ENCODE measurements at regions not wholly inside any gene's neighbourhood (a gene's known extent, or its start where the extent isn't known, plus 50 kb on each side); places are given as distances from the start of the nearest gene placed in this dataset.
"Not testable (repeated sequence)": the region's sequence is repeated elsewhere in the genome, so short reads cannot be mapped to it uniquely, and the experiment has no call there.

DNA sequence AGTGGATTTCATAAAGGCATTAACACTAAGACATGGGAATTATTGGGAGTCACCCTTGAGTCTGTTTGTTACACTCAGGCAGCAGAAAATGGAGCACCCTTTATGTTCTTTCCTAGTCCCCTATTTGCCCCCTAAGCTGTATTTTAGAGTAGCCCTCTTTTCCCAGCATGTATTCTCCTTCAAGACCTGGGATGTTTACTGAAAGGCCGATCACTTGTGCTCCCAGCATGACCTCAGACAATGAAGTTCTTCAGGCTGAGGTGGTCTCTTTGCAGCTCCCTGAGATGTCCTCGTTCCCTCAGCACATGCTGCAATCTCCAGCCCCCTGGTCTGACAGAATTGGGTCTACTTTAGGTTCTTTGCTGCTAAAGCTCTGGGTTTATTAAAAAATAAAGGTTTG lies 169.7 kb downstream of the YTHDC2 start:
- H3K4me3 ChIP-seq (ENCODE audit: low read length) = no peak overlapping the region
- no peaks in the 10 kb centered on the region for H3K36me3 ChIP-seq (ENCODE audit: control insufficient read depth, insufficient read depth, low read length, severe bottlenecking)
- peaks cover 7% of the 10 kb centered on the region for H3K27me3 ChIP-seq (replicated peaks; ENCODE audit: control insufficient read depth, insufficient read depth, low read length)
- DNase-seq (ENCODE audit: low read depth) = no peak
- H3K9me3 ChIP-seq (ENCODE audit: control insufficient read depth, low read length) = no peaks in the 10 kb centered on the region
- no peaks in the 10 kb centered on the region for H3K4me1 ChIP-seq (ENCODE audit: control insufficient read depth, insufficient read depth, low read length)
- no peak overlapping the region for H3K9ac ChIP-seq (ENCODE audit: low read length)

- no peak overlapping the region for H3K4me3 ChIP-seq (ENCODE audit: low read length)
- H3K36me3 ChIP-seq (ENCODE audit: control insufficient read depth, insufficient read depth, low read length, severe bottlenecking) = no peaks in the 10 kb centered on the region
- no peaks in the 10 kb centered on the region for H3K4me1 ChIP-seq (ENCODE audit: control insufficient read depth, insufficient read depth, low read length)
- peaks cover 7% of the 10 kb centered on the region for H3K27me3 ChIP-seq (replicated peaks; ENCODE audit: control insufficient read depth, insufficient read depth, low read length)
- no peaks in the 10 kb centered on the region for H3K9me3 ChIP-seq (ENCODE audit: control insufficient read depth, low read length)
- H3K9ac ChIP-seq (ENCODE audit: low read length) = no peak overlapping the region
- no peak for DNase-seq (ENCODE audit: low read depth)
Observed at GRCh38 chr5:113686599-113686998, 173.1 kb downstream of the YTHDC2 start.

DNA sequence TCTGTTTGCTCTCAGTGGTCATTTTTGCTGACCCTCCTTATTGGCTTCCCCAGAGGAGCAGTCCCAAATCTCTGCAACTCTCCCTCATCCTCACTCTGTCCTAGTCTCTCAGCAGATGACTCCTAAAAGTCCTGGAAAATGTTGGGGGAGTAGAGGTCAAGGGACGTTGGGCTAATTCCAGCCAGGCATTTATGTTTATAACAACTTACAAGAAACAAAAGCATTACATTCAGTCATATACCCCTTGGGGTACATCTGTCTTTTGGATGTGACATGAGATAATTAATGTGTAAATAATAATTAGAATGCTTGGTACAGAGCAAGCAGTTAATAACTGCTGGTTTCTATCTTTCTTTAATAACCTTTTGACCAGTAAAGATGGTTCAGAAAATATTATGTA lies 176.2 kb downstream of the YTHDC2 start:
- DNase-seq (ENCODE audit: low read depth) = no peak
- Histone ChIP-seq H3K4me3 (ENCODE audit: low read length) (no peak overlapping the region), H3K36me3 (ENCODE audit: control insufficient read depth, insufficient read depth, low read length, severe bottlenecking) (no peaks in the 10 kb centered on the region), H3K27me3 (replicated peaks; ENCODE audit: control insufficient read depth, insufficient read depth, low read length) (peaks cover 11% of the 10 kb centered on the region), H3K9me3 (ENCODE audit: control insufficient read depth, low read length) (no peaks in the 10 kb centered on the region), H3K9ac (ENCODE audit: low read length) (no peak overlapping the region), H3K4me1 (ENCODE audit: control insufficient read depth, insufficient read depth, low read length) (peaks cover 4% of the 10 kb centered on the region)

DNA sequence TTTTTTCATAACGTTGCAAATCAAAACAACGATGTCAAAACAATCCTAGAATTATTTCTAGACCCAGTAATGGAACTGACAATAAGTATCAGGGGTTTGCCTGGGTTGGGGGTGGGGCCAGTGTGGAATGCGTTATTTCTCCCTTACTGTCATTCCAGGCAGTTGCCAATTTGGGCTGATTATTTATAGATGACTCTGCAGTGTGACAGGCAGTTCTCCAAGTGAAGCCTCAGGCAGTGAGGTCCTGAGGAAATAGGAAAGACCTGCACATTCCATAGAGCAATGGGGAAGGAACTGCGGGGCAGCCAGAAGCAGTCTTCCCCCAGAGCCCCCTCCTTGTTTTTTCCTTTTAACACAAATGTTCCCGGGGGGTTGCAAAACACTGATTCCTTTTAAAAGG lies 179.0 kb downstream of the YTHDC2 start:
- Histone ChIP-seq H3K4me1 (ENCODE audit: control insufficient read depth, insufficient read depth, low read length) (peaks cover 4% of the 10 kb centered on the region), H3K9ac (ENCODE audit: low read length) (no peak overlapping the region), H3K36me3 (ENCODE audit: control insufficient read depth, insufficient read depth, low read length, severe bottlenecking) (no peaks in the 10 kb centered on the region), H3K4me3 (ENCODE audit: low read length) (no peak overlapping the region), H3K9me3 (ENCODE audit: control insufficient read depth, low read length) (no peaks in the 10 kb centered on the region), H3K27me3 (replicated peaks; ENCODE audit: control insufficient read depth, insufficient read depth, low read length) (peaks cover 4% of the 10 kb centered on the region)
- DNase-seq (ENCODE audit: low read depth) = no peak

DNA sequence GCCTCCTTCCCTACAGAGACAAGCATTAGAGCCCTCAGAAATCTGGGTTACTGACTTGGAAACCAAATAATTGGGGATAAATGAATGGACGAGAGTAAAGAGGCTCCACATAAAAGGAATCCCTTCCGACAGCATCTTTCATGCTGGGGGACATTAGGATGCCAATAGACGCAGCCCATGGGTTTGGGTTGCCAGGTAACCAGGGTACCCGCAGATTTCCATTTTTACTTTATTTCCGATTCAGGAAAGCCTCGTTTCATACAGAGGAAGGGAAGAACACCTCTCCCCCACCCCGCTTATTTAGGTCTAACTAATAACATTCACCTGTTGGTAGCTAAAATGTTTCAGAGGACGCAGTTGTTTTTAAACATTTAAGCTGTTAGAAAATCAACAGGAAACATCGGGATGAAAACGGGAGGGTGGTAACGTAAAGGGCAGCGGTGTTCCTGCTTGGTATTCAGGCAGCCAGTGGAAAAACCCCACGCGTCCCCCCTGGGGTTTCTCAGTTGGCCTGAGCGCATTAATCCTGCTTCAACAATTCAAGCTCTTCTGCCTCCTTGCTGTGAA lies 179.5 kb downstream of the YTHDC2 start:
- peaks cover 3% of the 10 kb centered on the region for H3K27me3 ChIP-seq (replicated peaks; ENCODE audit: control insufficient read depth, insufficient read depth, low read length)
- no peaks in the 10 kb centered on the region for H3K9me3 ChIP-seq (ENCODE audit: control insufficient read depth, low read length)
- DNase-seq (ENCODE audit: low read depth) = no peak
- H3K4me1 ChIP-seq (ENCODE audit: control insufficient read depth, insufficient read depth, low read length) = peaks cover 4% of the 10 kb centered on the region
- no peak overlapping the region for H3K9ac ChIP-seq (ENCODE audit: low read length)
- no peak overlapping the region for H3K4me3 ChIP-seq (ENCODE audit: low read length)
- no peaks in the 10 kb centered on the region for H3K36me3 ChIP-seq (ENCODE audit: control insufficient read depth, insufficient read depth, low read length, severe bottlenecking)

GRCh38 chr5:113693701-113694100 lies 180.2 kb downstream of the YTHDC2 start:
- no peak for DNase-seq (ENCODE audit: low read depth)
- Histone ChIP-seq H3K4me3 (ENCODE audit: low read length) (no peak overlapping the region), H3K9ac (ENCODE audit: low read length) (no peak overlapping the region), H3K4me1 (ENCODE audit: control insufficient read depth, insufficient read depth, low read length) (peaks cover 4% of the 10 kb centered on the region), H3K9me3 (ENCODE audit: control insufficient read depth, low read length) (no peaks in the 10 kb centered on the region), H3K27me3 (replicated peaks; ENCODE audit: control insufficient read depth, insufficient read depth, low read length) (peaks cover 3% of the 10 kb centered on the region), H3K36me3 (ENCODE audit: control insufficient read depth, insufficient read depth, low read length, severe bottlenecking) (no peaks in the 10 kb centered on the region)

DNA sequence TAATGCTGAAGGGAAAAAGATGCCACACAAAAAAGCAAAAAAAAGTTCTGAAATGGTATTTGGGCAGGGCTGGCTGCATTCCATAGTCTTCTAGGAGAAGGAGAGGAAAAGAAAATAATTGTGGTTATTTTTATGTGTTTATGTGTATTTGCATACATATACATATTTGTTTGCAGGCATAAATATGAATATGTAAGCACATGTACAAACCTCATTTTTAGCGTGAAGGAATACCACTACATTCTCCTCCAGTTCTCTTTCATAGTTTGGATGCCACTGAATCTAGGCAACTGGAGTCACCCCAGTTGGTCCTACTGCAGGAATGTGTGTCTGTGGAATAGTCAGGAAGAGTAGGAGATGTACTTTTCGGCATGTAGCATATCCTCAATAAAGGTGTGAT lies 181.1 kb downstream of the YTHDC2 start:
- H3K27me3 ChIP-seq (replicated peaks; ENCODE audit: control insufficient read depth, insufficient read depth, low read length) = peaks cover 3% of the 10 kb centered on the region
- peaks cover 4% of the 10 kb centered on the region for H3K4me1 ChIP-seq (ENCODE audit: control insufficient read depth, insufficient read depth, low read length)
- H3K9me3 ChIP-seq (ENCODE audit: control insufficient read depth, low read length) = no peaks in the 10 kb centered on the region
- no peak for DNase-seq (ENCODE audit: low read depth)
- no peak overlapping the region for H3K9ac ChIP-seq (ENCODE audit: low read length)
- H3K4me3 ChIP-seq (ENCODE audit: low read length) = no peak overlapping the region
- no peaks in the 10 kb centered on the region for H3K36me3 ChIP-seq (ENCODE audit: control insufficient read depth, insufficient read depth, low read length, severe bottlenecking)

DNA sequence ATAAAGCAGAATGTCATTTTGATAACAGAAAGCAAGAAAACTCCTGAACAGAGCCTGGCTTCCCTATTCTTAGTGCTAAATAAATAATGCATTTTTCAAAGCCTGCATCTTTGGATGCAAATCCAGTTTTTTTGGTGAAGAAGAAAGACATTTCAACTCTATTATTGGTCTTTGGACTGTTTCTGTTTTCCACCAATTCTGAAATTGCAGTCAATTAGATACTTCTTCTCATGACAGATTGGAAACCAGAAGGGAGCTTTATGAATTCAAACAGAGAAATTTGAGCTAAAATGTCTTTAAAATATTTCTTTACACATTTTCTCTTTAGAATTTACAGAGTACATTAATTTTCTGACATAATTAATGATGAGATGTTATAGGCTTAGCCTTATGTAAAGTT lies 189.8 kb downstream of the YTHDC2 start:
- H3K9me3 ChIP-seq (ENCODE audit: control insufficient read depth, low read length) = peaks cover 15% of the 10 kb centered on the region
- no peaks in the 10 kb centered on the region for H3K27me3 ChIP-seq (replicated peaks; ENCODE audit: control insufficient read depth, insufficient read depth, low read length)
- H3K4me1 ChIP-seq (ENCODE audit: control insufficient read depth, insufficient read depth, low read length) = no peaks in the 10 kb centered on the region
- no peak for DNase-seq (ENCODE audit: low read depth)
- no peak overlapping the region for H3K4me3 ChIP-seq (ENCODE audit: low read length)
- H3K9ac ChIP-seq (ENCODE audit: low read length) = no peak overlapping the region
- H3K36me3 ChIP-seq (ENCODE audit: control insufficient read depth, insufficient read depth, low read length, severe bottlenecking) = no peaks in the 10 kb centered on the region

- DNase-seq (ENCODE audit: low read depth) = no peak
- no peak overlapping the region for H3K9ac ChIP-seq (ENCODE audit: low read length)
- H3K9me3 ChIP-seq (ENCODE audit: control insufficient read depth, low read length) = peaks cover 15% of the 10 kb centered on the region
- no peaks in the 10 kb centered on the region for H3K36me3 ChIP-seq (ENCODE audit: control insufficient read depth, insufficient read depth, low read length, severe bottlenecking)
- no peaks in the 10 kb centered on the region for H3K4me1 ChIP-seq (ENCODE audit: control insufficient read depth, insufficient read depth, low read length)
- no peak overlapping the region for H3K4me3 ChIP-seq (ENCODE audit: low read length)
- H3K27me3 ChIP-seq (replicated peaks; ENCODE audit: control insufficient read depth, insufficient read depth, low read length) = no peaks in the 10 kb centered on the region
Observed at GRCh38 chr5:113705657-113706056, 192.2 kb downstream of the YTHDC2 start.

GRCh38 chr5:113713051-113713450 lies 199.6 kb downstream of the YTHDC2 start:
- Histone ChIP-seq H3K9ac (ENCODE audit: low read length) (no peak overlapping the region), H3K9me3 (ENCODE audit: control insufficient read depth, low read length) (peaks cover 18% of the 10 kb centered on the region), H3K27me3 (replicated peaks; ENCODE audit: control insufficient read depth, insufficient read depth, low read length) (no peaks in the 10 kb centered on the region), H3K36me3 (ENCODE audit: control insufficient read depth, insufficient read depth, low read length, severe bottlenecking) (no peaks in the 10 kb centered on the region), H3K4me3 (ENCODE audit: low read length) (no peak overlapping the region), H3K4me1 (ENCODE audit: control insufficient read depth, insufficient read depth, low read length) (no peaks in the 10 kb centered on the region)
- peak; percentile 3 for DNase-seq (ENCODE audit: low read depth)

GRCh38 chr5:113715921-113716320 lies 202.4 kb downstream of the YTHDC2 start:
- not testable (repeated sequence) for H3K36me3 ChIP-seq (ENCODE audit: control insufficient read depth, insufficient read depth, low read length, severe bottlenecking); H3K27me3 ChIP-seq (replicated peaks; ENCODE audit: control insufficient read depth, insufficient read depth, low read length); H3K4me1 ChIP-seq (ENCODE audit: control insufficient read depth, insufficient read depth, low read length)

GRCh38 chr5:113719549-113719948 lies 206.1 kb downstream of the YTHDC2 start:
- no peak for DNase-seq (ENCODE audit: low read depth)
- H3K9ac ChIP-seq (ENCODE audit: low read length) = no peak overlapping the region
- no peaks in the 10 kb centered on the region for H3K4me1 ChIP-seq (ENCODE audit: control insufficient read depth, insufficient read depth, low read length)
- H3K36me3 ChIP-seq (ENCODE audit: control insufficient read depth, insufficient read depth, low read length, severe bottlenecking) = no peaks in the 10 kb centered on the region
- H3K27me3 ChIP-seq (replicated peaks; ENCODE audit: control insufficient read depth, insufficient read depth, low read length) = no peaks in the 10 kb centered on the region
- H3K9me3 ChIP-seq (ENCODE audit: control insufficient read depth, low read length) = peaks cover 15% of the 10 kb centered on the region
- no peak overlapping the region for H3K4me3 ChIP-seq (ENCODE audit: low read length)

More at GRCh38 chr5:113715921-113716320, 202.4 kb downstream of the YTHDC2 start:
- H3K4me3 ChIP-seq (ENCODE audit: low read length); DNase-seq (ENCODE audit: low read depth); H3K9ac ChIP-seq (ENCODE audit: low read length): not testable (repeated sequence)
- peaks cover 18% of the 10 kb centered on the region for H3K9me3 ChIP-seq (ENCODE audit: control insufficient read depth, low read length)

Data from adipocyte (in vitro differentiated cells).